ENCODE measurements at regions not wholly inside any gene's neighbourhood (a gene's known extent, or its start where the extent isn't known, plus 50 kb on each side); places are given as distances from the start of the nearest gene placed in this dataset.
A peak's percentile ranks its signal among the peaks of the same experiment; 100 is the strongest.
"Not testable (repeated sequence)": the region's sequence is repeated elsewhere in the genome, so short reads cannot be mapped to it uniquely, and the experiment has no call there.

- Histone ChIP-seq H2BK5ac (ENCODE audit: low read depth, low read length, poor library complexity, severe bottlenecking) (peak overlapping the region; percentile 84), H4K91ac (ENCODE audit: insufficient read depth, low read depth, low read length) (peak overlapping the region; percentile 14), H3K4me1 (ENCODE audit: control insufficient read depth, insufficient read depth, low read length) (peaks cover 12% of the 10 kb centered on the region), H3K18ac (ENCODE audit: low read depth, low read length) (peak overlapping the region; percentile 78; the same call in 1 of the 2 replicates), H2AK5ac (ENCODE audit: low read depth, low read length) (peak overlapping the region; percentile 32; the same call in 1 of the 2 replicates), H4K5ac (ENCODE audit: low read depth, low read length) (peak overlapping the region; percentile 45; the same call in 1 of the 2 replicates), H2BK20ac (ENCODE audit: low read depth, low read length) (0 out of 2 replicates have a peak overlapping the region, but pooled peaks have one; percentile 26), H3K9me1 (ENCODE audit: insufficient read depth, low read length) (peaks cover 11% of the 10 kb centered on the region)
- dilution Hi-C loops (cut with HindIII; ENCODE audit: low sequenced_read_pairs, unreplicated experiment); H3K4ac ChIP-seq (ENCODE audit: low read depth, low read length); H3K27ac ChIP-seq (ENCODE audit: insufficient read depth, low read length); H3K9me3 ChIP-seq (ENCODE audit: control insufficient read depth, insufficient read depth, low read length); H3K4me3 ChIP-seq (ENCODE audit: insufficient read depth, low read depth, low read length); H3K56ac ChIP-seq (ENCODE audit: extremely low read depth, insufficient read depth, low read length); H3K4me2 ChIP-seq (ENCODE audit: low read depth, low read length); H3K9ac ChIP-seq (ENCODE audit: low read depth, low read length); CTCF ChIA-PET; H3K36me3 ChIP-seq (ENCODE audit: control insufficient read depth, insufficient read depth, low read length); POLR2A ChIA-PET (ENCODE audit: unreplicated experiment); H2BK15ac ChIP-seq (ENCODE audit: low read depth, low read length); H2BK120ac ChIP-seq (ENCODE audit: low read depth, low read length); H2AK9ac ChIP-seq (replicated peaks; ENCODE audit: low read depth, low read length, poor library complexity); ATAC-seq (ENCODE audit: low read depth); H3K27me3 ChIP-seq (ENCODE audit: control insufficient read depth, insufficient read depth, low read length); BruUV-seq (replicated peaks); H3K14ac ChIP-seq (replicated peaks; ENCODE audit: low read depth, low read length); H3K79me1 ChIP-seq (ENCODE audit: low read depth in 1 of 2, low read length in 2 of 2); H3K23ac ChIP-seq (ENCODE audit: low read depth, low read length); in situ Hi-C loops (cut with MboI; ENCODE audit: low sequenced_read_pairs); H4K20me1 ChIP-seq (ENCODE audit: insufficient read depth, low read length); H2AFZ ChIP-seq (replicated peaks; ENCODE audit: low read length, poor library complexity); H4K8ac ChIP-seq (ENCODE audit: low read depth in 2 of 2, low read length in 2 of 2): not testable (repeated sequence)
- intact Hi-C loops (cut with micrococcal nuclease): loop anchor here (5.0 to 10.0 kb wide), 2 partner anchors 607 to 830 kb away; partner anchors contain the start of gene IGFBP3
- TF ChIP-seq BHLHE40 (IDR thresholded peaks at IDR 0.05; ENCODE audit: low read depth, low read length): peak; percentile 53; the same call in 1 of the 2 replicates
- 94% methylated on average over 4 of the region's 11 CpGs; no CpG with 5 or more reads in 1 of the 2 experiments for WGBS, 2 experiments (ENCODE audit: extremely low coverage in 2 of 2, insufficient read length in 1 of 2)
- peak; percentile 86 for DNase-seq
Observed at GRCh38 chr7:46751927-46752723, 829.8 kb downstream of the TNS3 start.

Data from IMR-90 (cell line).